Liver (tissue), 8 donors: ENCODE measurements at regions not wholly inside any gene's neighbourhood (a gene's known extent, or its start where the extent isn't known, plus 50 kb on each side); places are given as distances from the start of the nearest gene placed in this dataset.

Experiments
- DNase-seq: peaks from one replicate; pipeline ENCODE4 v3.0.0-alpha.2; 2017; ENCODE audit warnings: low spot score
- H3K27ac ChIP-seq, 2 donors: one replicate each; pipeline ENCODE4 v1.7.0; 2013; ENCODE audit warnings: inconsistent platforms in 2 of 2, low read length in 2 of 2, control low read depth in 1 of 2, low read depth in 1 of 2, mild to moderate bottlenecking in 1 of 2
- H3K27me3 ChIP-seq, 4 donors: one replicate each; pipeline versions ENCODE4 v1.6.1 to v1.7.0; 2013; ENCODE audit warnings: low read length in 3 of 4, inconsistent platforms in 1 of 4, mild to moderate bottlenecking in 1 of 4, moderate library complexity in 1 of 4; ENCODE audit not compliant: control insufficient read depth in 4 of 4, insufficient read depth in 4 of 4
- H3K36me3 ChIP-seq, 4 donors: one replicate each; pipeline versions ENCODE4 v1.6.1 to v1.7.0; 2013; ENCODE audit warnings: low read length in 3 of 4, mild to moderate bottlenecking in 3 of 4, low read depth in 1 of 4, moderate library complexity in 1 of 4; ENCODE audit not compliant: control insufficient read depth in 4 of 4, insufficient read depth in 3 of 4
- H3K4me1 ChIP-seq, 4 donors: one replicate each; pipeline versions ENCODE4 v1.6.1 to v1.7.0; 2013; ENCODE audit warnings: low read length in 3 of 4, mild to moderate bottlenecking in 3 of 4, moderate library complexity in 1 of 4; ENCODE audit not compliant: control insufficient read depth in 4 of 4, insufficient read depth in 4 of 4
- H3K4me3 ChIP-seq, 3 donors: one replicate each; pipeline versions ENCODE4 v1.6.1 to v1.7.0; 2013; ENCODE audit warnings: low read length in 3 of 3, control low read depth in 1 of 3, low read depth in 1 of 3, mild to moderate bottlenecking in 1 of 3
- H3K9ac ChIP-seq, 2 donors: one replicate each; pipeline ENCODE4 v1.7.0; 2013; ENCODE audit warnings: low read length in 2 of 2, mild to moderate bottlenecking in 2 of 2, moderate library complexity in 2 of 2, control low read depth in 1 of 2, low read depth in 1 of 2
- H3K9me3 ChIP-seq, 4 donors: one replicate each; pipeline versions ENCODE4 v1.6.1 to v1.7.0; 2013; ENCODE audit warnings: low read length in 3 of 4; ENCODE audit not compliant: control insufficient read depth in 4 of 4
- ATF3 ChIP-seq: IDR thresholded peaks from 2 replicates; pipeline ENCODE4 v1.6.1; 2016; ENCODE audit warnings: antibody characterized with exemption
- CTCF ChIP-seq: fragments of 150-350 bp; IDR thresholded peaks from 2 replicates; pipeline ENCODE4 v1.5.1; 2017; ENCODE audit warnings: improper control_type of control experiment, low read depth, low read length; ENCODE audit not compliant: missing input control
- EGR1 ChIP-seq, 2 donors: IDR thresholded peaks; 2 replicates each; pipeline ENCODE4 v1.6.1; 2016 to 2018; ENCODE audit warnings: antibody characterized with exemption in 2 of 2, low read depth in 2 of 2
- FOXA1 ChIP-seq: IDR thresholded peaks from 2 replicates; pipeline ENCODE4 v1.6.1; 2016; ENCODE audit warnings: antibody characterized with exemption
- FOXA2 ChIP-seq: IDR thresholded peaks from 2 replicates; pipeline ENCODE4 v1.6.1; 2016; ENCODE audit warnings: antibody characterized with exemption
- GABPA ChIP-seq, 2 donors: IDR thresholded peaks in 1 of 2; conservative IDR thresholded peaks in 1 of 2; 2 replicates each; pipeline ENCODE4 v1.6.1; 2016; ENCODE audit warnings: antibody characterized with exemption in 2 of 2, mild to moderate bottlenecking in 1 of 2, moderate library complexity in 1 of 2
- HNF4G ChIP-seq: IDR thresholded peaks from 2 replicates; pipeline ENCODE4 v1.6.1; 2016; ENCODE audit warnings: antibody characterized with exemption
- JUND ChIP-seq, 2 donors: IDR thresholded peaks; 2 replicates each; pipeline ENCODE4 v1.6.1; 2016; ENCODE audit warnings: antibody characterized with exemption in 2 of 2
- MAX ChIP-seq: IDR thresholded peaks from 2 replicates; pipeline ENCODE4 v1.6.1; 2016; ENCODE audit warnings: antibody characterized with exemption
- NR2F2 ChIP-seq: IDR thresholded peaks from 2 replicates; pipeline ENCODE4 v1.6.1; 2016; ENCODE audit warnings: antibody characterized with exemption
- RXRA ChIP-seq, 2 donors: IDR thresholded peaks; 2 replicates each; pipeline ENCODE4 v1.6.1; 2017 to 2018; ENCODE audit warnings: antibody characterized with exemption in 2 of 2, mild to moderate bottlenecking in 1 of 2
- SP1 ChIP-seq: IDR thresholded peaks from 2 replicates; pipeline ENCODE4 v1.6.1; 2018; ENCODE audit warnings: antibody characterized with exemption, mild to moderate bottlenecking
- TAF1 ChIP-seq: conservative IDR thresholded peaks from 2 replicates; pipeline ENCODE4 v1.6.1; 2016; ENCODE audit warnings: antibody characterized with exemption, mild to moderate bottlenecking
- YY1 ChIP-seq: IDR thresholded peaks from 2 replicates; pipeline ENCODE4 v1.6.1; 2016; ENCODE audit warnings: antibody characterized with exemption, mild to moderate bottlenecking
- ZBTB33 ChIP-seq: IDR thresholded peaks from 2 replicates; pipeline ENCODE4 v1.6.1; 2016; ENCODE audit warnings: antibody characterized with exemption
- WGBS: extraction: QIAGEN DNeasy Blood & Tissue Kit; methylation state at CpG from one replicate; pipeline ENCODE4 v1.1.7; 2013; 5-methylcytosine and 5-hydroxymethylcytosine counted together
- donor health status: healthy.
- donor health status: healthy.
- donor health status: healthy.
- donor health status: healthy.
- donor health status: healthy.

- TF ChIP-seq EGR1 (IDR thresholded peaks at IDR 0.05; ENCODE audit: low read depth in 2 of 2) (no peak), FOXA1 (no peak), HNF4G (no peak), JUND (IDR thresholded peaks at IDR 0.05) (no peak), TAF1 (no peak), ATF3 (no peak), CTCF (no peak), FOXA2 (no peak), NR2F2 (no peak), RXRA (IDR thresholded peaks at IDR 0.05) (no peak), MAX (no peak), SP1 (no peak), GABPA (IDR thresholded peaks at IDR 0.05 in 1 of 2, conservative IDR thresholded peaks at IDR 0.05 in 1 of 2) (no peak)
These were observed 191.4 kb downstream of the RGS9 start for GRCh38 chr17:65328567-65328966.

GRCh38 chr17:65324611-65325342 lies 187.6 kb downstream of the RGS9 start:
- Histone ChIP-seq H3K9ac (no peak overlapping the region), H3K27ac (no peak overlapping the region), H3K4me1 (no peaks in the 10 kb centered on the region), H3K9me3 (no peaks in the 10 kb centered on the region), H3K36me3 (no peaks in the 10 kb centered on the region), H3K27me3 (no peaks in the 10 kb centered on the region), H3K4me3 (no peak overlapping the region)
- TF ChIP-seq ZBTB33 (no peak), NR2F2 (peak; percentile 36), RXRA (IDR thresholded peaks at IDR 0.05) (no peak), YY1 (no peak), GABPA (IDR thresholded peaks at IDR 0.05 in 1 of 2, conservative IDR thresholded peaks at IDR 0.05 in 1 of 2) (no peak), FOXA2 (no peak), SP1 (no peak)
- WGBS = 85% methylated on average over 5 of the region's 5 CpGs
- DNase-seq = no peak

More at GRCh38 chr17:65328567-65328966, 191.4 kb downstream of the RGS9 start:
- Histone ChIP-seq H3K36me3 (no peaks in the 10 kb centered on the region), H3K27me3 (peaks cover 0 to 3% (median 0%) of the 10 kb centered on the region in 4 donors), H3K9ac (no peak overlapping the region), H3K4me1 (no peaks in the 10 kb centered on the region), H3K27ac (no peak overlapping the region), H3K9me3 (no peaks in the 10 kb centered on the region), H3K4me3 (no peak overlapping the region)
- no peak for DNase-seq
